GM21528 (cell line): ENCODE measurements at regions not wholly inside any gene's neighbourhood (a gene's known extent, or its start where the extent isn't known, plus 50 kb on each side); places are given as distances from the start of the nearest gene placed in this dataset.

Source experiments
- ATAC-seq: cut with Tn5 transposase; IDR thresholded peaks from one replicate; pipeline ENCODE4 v1.9.1; 2021; ENCODE audit warnings: mild to moderate bottlenecking, moderate library complexity; ENCODE audit not compliant: unreplicated experiment, low FRiP score

GRCh38 chr6:51502996-51503395 is 584.4 kb downstream of the PKHD1 start:
- no peak for ATAC-seq

- ATAC-seq: no peak
These were observed 582.0 kb downstream of the PKHD1 start for GRCh38 chr6:51505434-51505833.

GRCh38 chr6:51509597-51509996 is 577.8 kb downstream of the PKHD1 start:
- no peak for ATAC-seq

GRCh38 chr6:51511081-51511480 is 576.3 kb downstream of the PKHD1 start:
- no peak for ATAC-seq

GRCh38 chr6:51513891-51514747 is 573.3 kb downstream of the PKHD1 start:
- ATAC-seq: no peak

GRCh38 chr6:51514748-51515402 is 572.5 kb downstream of the PKHD1 start:
- ATAC-seq: no peak

GRCh38 chr6:51526049-51526448 is 561.4 kb downstream of the PKHD1 start:
- ATAC-seq: no peak

GRCh38 chr6:51526922-51527321 is 560.5 kb downstream of the PKHD1 start:
- ATAC-seq: no peak

- ATAC-seq: no peak
These were observed 558.9 kb downstream of the PKHD1 start for GRCh38 chr6:51528556-51528955.

GRCh38 chr6:51529240-51529639 is 558.2 kb downstream of the PKHD1 start:
- no peak for ATAC-seq

- no peak for ATAC-seq
These were observed 555.8 kb downstream of the PKHD1 start for GRCh38 chr6:51531623-51532022.

GRCh38 chr6:51533962-51534361 is 553.5 kb downstream of the PKHD1 start:
- ATAC-seq: no peak

- ATAC-seq: no peak
These were observed 552.1 kb downstream of the PKHD1 start for GRCh38 chr6:51535327-51535726.

GRCh38 chr6:51536728-51537127 is 550.7 kb downstream of the PKHD1 start:
- ATAC-seq: no peak

- no peak for ATAC-seq
These were observed 545.6 kb downstream of the PKHD1 start for GRCh38 chr6:51541847-51542246.

GRCh38 chr6:51542475-51542874 is 544.9 kb downstream of the PKHD1 start:
- no peak for ATAC-seq

GRCh38 chr6:51550243-51550642 is 537.2 kb downstream of the PKHD1 start:
- no peak for ATAC-seq

- ATAC-seq: no peak
These were observed 535.0 kb downstream of the PKHD1 start for GRCh38 chr6:51552435-51552834.

- no peak for ATAC-seq
These were observed 534.0 kb downstream of the PKHD1 start for GRCh38 chr6:51553246-51554015.

GRCh38 chr6:51554029-51554428 is 533.4 kb downstream of the PKHD1 start:
- ATAC-seq: no peak

- ATAC-seq: no peak
These were observed 528.4 kb downstream of the PKHD1 start for GRCh38 chr6:51559059-51559458.
